ENCODE measurements at regions not wholly inside any gene's neighbourhood (a gene's known extent, or its start where the extent isn't known, plus 50 kb on each side); places are given as distances from the start of the nearest gene placed in this dataset.

- DNase-seq = no peak
Observed at GRCh38 chr12:18207266-18207665, 54.1 kb upstream of the PIK3C2G start.

GRCh38 chr12:18206198-18206597 is 55.1 kb upstream of the PIK3C2G start:
- DNase-seq = no peak

GRCh38 chr12:18204053-18204452 is 57.3 kb upstream of the PIK3C2G start:
- no peak for DNase-seq

- DNase-seq = no peak
Observed at GRCh38 chr12:18192119-18192518, 69.2 kb upstream of the PIK3C2G start.

- no peak for DNase-seq
Observed at GRCh38 chr12:18183141-18183540, 78.2 kb upstream of the PIK3C2G start.

- DNase-seq = no peak
Observed at GRCh38 chr12:18171571-18171970, 81.6 kb upstream of the RERGL start.

GRCh38 chr12:18168016-18168415 is 78.0 kb upstream of the RERGL start:
- DNase-seq = no peak

- DNase-seq = no peak
Observed at GRCh38 chr12:18165889-18166288, 75.9 kb upstream of the RERGL start.

GRCh38 chr12:18165422-18165871 is 75.5 kb upstream of the RERGL start:
- DNase-seq = peak; percentile 27

GRCh38 chr12:18160901-18161300 is 70.9 kb upstream of the RERGL start:
- no peak for DNase-seq

GRCh38 chr12:18158774-18159557 is 69.0 kb upstream of the RERGL start:
- peak; percentile 64 for DNase-seq

GRCh38 chr12:18153826-18154225 is 63.8 kb upstream of the RERGL start:
- no peak for DNase-seq

- DNase-seq = no peak
Observed at GRCh38 chr12:18151036-18151435, 61.0 kb upstream of the RERGL start.

- DNase-seq = no peak
Observed at GRCh38 chr12:18148961-18149360, 59.0 kb upstream of the RERGL start.

GRCh38 chr12:18146363-18146762 is 56.4 kb upstream of the RERGL start:
- no peak for DNase-seq

- DNase-seq = no peak
Observed at GRCh38 chr12:18145924-18146323, 55.9 kb upstream of the RERGL start.

- DNase-seq = peak; percentile 23
Observed at GRCh38 chr12:18141048-18141982, 51.3 kb upstream of the RERGL start.

GRCh38 chr12:18139989-18140596 is 50.1 kb upstream of the RERGL start:
- DNase-seq = peak; percentile 52
